ENCODE measurements at regions not wholly inside any gene's neighbourhood (a gene's known extent, or its start where the extent isn't known, plus 50 kb on each side); places are given as distances from the start of the nearest gene placed in this dataset.

GRCh38 chr7:153130052-153130451 lies 370.5 kb downstream of the ACTR3B start:
- TF ChIP-seq, protein P1, sequence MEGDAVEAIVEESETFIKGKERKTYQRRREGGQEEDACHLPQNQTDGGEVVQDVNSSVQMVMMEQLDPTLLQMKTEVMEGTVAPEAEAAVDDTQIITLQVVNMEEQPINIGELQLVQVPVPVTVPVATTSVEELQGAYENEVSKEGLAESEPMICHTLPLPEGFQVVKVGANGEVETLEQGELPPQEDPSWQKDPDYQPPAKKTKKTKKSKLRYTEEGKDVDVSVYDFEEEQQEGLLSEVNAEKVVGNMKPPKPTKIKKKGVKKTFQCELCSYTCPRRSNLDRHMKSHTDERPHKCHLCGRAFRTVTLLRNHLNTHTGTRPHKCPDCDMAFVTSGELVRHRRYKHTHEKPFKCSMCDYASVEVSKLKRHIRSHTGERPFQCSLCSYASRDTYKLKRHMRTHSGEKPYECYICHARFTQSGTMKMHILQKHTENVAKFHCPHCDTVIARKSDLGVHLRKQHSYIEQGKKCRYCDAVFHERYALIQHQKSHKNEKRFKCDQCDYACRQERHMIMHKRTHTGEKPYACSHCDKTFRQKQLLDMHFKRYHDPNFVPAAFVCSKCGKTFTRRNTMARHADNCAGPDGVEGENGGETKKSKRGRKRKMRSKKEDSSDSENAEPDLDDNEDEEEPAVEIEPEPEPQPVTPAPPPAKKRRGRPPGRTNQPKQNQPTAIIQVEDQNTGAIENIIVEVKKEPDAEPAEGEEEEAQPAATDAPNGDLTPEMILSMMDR (IDR thresholded peaks at IDR 0.05; ENCODE audit: extremely low read depth, missing control alignments), result no peak
- no peak for DNase-seq (ENCODE audit: low spot score)

DNA sequence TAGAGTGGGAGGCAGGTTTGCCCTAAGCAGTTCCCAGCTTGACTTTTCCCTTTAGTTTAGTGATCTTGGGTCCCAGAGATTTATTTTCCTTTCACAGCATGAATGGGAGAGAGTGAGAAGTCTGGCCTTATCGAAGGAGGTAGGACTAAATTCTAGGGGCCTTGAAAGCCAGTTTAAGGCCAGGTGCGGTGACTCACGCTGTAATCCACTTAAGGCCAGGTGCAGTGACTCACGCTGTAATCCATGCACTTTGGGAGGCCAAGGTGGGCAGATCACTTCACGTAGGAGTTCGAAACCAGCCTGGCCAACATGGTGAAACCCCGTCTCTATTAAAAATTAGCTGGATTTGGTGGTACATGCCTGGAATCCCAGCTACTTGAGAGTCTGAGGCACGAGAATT lies 392.2 kb downstream of the ACTR3B start:
- TF ChIP-seq, protein P1 (IDR thresholded peaks at IDR 0.05; ENCODE audit: extremely low read depth, missing control alignments), result no peak
- DNase-seq (ENCODE audit: low spot score), result no peak

DNA sequence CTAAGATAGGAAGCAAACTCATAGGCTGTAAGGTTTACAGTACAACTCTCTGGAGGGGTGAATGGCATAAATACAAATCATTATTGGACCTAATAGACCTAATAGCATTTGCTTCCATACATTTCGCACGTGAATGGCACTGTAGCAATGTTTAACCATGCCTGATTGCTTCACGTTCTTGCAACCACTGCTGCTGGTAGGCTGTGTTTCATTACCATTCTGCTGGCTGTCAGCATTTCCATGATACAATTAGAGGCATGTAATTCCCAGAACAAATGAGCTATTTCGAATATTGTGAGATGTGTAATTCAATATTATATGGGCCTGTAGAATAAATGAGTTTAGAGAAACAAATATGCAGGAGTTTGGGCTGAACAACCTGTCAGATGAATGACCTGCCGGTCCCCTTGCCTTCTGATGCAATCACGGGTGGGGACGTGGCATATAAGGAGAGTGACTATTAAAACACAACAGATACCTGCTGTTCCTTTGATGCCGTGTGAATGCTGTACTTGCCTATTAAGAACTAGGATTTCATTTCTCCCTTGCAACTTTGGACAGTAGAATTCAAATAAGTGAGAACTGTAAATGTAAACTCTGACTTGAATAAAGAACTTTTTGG lies 393.4 kb downstream of the ACTR3B start:
- TF ChIP-seq, protein P1 (IDR thresholded peaks at IDR 0.05; ENCODE audit: extremely low read depth, missing control alignments), result no peak

DNA sequence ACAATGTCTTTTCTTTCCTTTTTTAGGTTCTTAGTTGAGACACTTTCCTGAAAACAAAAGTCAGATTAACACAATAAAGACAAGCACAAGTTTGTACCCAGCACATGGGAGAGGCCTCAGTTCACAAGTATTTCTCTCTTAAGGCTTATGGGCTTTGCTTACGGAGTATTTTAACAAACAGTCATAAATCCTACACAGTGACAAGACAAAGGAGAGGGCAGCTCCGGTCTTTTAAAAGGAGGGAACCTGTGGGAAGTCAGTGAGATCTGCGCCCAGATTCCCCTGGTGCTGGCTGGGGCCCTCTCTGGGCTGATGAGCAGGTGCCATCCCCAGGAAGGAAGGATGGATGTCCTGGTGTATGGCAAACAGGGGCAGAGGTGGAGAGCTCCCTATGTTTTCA lies 398.6 kb downstream of the ACTR3B start:
- TF ChIP-seq, protein P1 (IDR thresholded peaks at IDR 0.05; ENCODE audit: extremely low read depth, missing control alignments), result no peak
- DNase-seq (ENCODE audit: low spot score), result no peak

More for the DNA sequence above, 393.4 kb downstream of the ACTR3B start:
- DNase-seq (ENCODE audit: low spot score), result no peak

DNA sequence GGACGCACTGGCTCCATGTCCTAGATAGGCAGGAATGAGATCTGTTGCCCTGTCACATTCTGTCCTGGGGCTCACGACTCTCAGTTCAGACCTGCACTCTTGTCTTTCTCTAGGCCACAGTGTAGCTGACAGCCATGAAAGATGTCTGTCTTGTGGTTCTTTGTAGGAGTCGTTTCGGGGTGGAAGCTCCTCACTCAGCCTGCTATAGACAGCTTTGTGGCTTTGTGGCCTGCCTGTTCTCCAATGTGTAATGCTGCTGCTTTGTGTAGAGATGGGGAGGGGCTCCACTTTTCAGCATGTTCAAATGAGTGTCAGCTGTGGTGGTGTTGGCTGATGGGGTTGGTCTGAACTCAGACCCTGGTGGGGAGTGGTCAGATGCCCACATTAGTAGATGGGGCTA lies 410.7 kb downstream of the ACTR3B start:
- no peak for DNase-seq (ENCODE audit: low spot score)
- TF ChIP-seq, protein P1 (IDR thresholded peaks at IDR 0.05; ENCODE audit: extremely low read depth, missing control alignments), result no peak

DNA sequence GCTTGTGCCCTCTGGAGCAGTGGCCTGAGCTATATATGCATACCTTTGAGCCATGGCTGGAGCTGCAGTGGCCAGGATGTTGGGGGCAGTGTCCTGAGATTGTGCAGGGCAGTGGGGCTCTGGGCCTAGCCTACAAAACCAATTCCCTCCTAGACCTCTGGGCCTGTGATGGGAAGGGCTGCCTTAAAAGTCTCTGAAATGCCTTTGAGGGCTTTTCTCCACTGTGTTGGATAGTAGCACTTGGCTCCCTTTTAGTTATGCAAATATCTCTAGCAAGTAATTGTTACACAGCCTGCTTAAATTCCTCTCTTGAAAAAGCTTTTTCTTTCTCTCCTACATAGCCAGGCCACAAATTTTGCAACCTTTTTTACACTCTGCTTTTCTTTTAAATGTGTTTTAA lies 426.4 kb downstream of the ACTR3B start:
- no peak for DNase-seq (ENCODE audit: low spot score)
- TF ChIP-seq, protein P1 (IDR thresholded peaks at IDR 0.05; ENCODE audit: extremely low read depth, missing control alignments), result no peak

DNA sequence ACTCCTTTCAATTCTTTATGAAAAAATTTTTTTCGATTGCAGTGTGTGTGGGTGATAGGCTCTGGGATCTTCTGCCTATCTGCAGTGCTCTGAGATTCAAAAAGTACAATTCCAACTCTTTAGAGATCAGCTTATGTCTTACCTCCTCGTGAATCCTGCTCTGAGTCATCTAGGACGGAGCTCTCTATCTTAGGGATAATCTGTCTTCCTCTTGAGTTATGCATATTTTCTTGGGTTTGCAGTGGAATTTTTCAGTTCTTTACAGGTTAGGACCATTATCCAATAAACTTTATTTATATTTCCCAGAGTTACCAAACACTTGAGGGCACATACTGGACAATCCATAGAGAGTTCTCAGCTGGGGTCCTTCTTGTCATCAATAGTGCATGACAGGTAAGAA lies 428.6 kb downstream of the ACTR3B start:
- TF ChIP-seq, protein P1 (IDR thresholded peaks at IDR 0.05; ENCODE audit: extremely low read depth, missing control alignments), result no peak
- no peak for DNase-seq (ENCODE audit: low spot score)

Data from GM20000 (cell line).